Endothelial cell of umbilical vein (primary cell): ENCODE measurements at regions not wholly inside any gene's neighbourhood (a gene's known extent, or its start where the extent isn't known, plus 50 kb on each side); places are given as distances from the start of the nearest gene placed in this dataset.

Source experiments
- CTCF ChIP-seq, 2 donors: IDR thresholded peaks; 1 replicate in 1 of 2; 2 replicates in 1 of 2; pipeline ENCODE4 v1.5.1; 2011; ENCODE audit warnings: low read length in 2 of 2, mild to moderate bottlenecking in 2 of 2, moderate library complexity in 2 of 2, control low read depth in 1 of 2, inconsistent platforms in 1 of 2, low read depth in 1 of 2; ENCODE audit not compliant: insufficient read depth in 1 of 2; ENCODE audit errors: extremely low read depth in 1 of 2
- TF ChIP-seq, protein P1 (sequence below): IDR thresholded peaks from 2 replicates; pipeline ENCODE4 v1.6.1; 2011; ENCODE audit not compliant: insufficient read depth, insufficient read length

- TF ChIP-seq CTCF (IDR thresholded peaks at IDR 0.05; ENCODE audit: extremely low read depth in 1 of 2, insufficient read depth in 1 of 2, low read depth in 1 of 2, low read length in 2 of 2) = no peak
- TF ChIP-seq, protein P1, sequence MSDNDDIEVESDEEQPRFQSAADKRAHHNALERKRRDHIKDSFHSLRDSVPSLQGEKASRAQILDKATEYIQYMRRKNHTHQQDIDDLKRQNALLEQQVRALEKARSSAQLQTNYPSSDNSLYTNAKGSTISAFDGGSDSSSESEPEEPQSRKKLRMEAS = no peak
These were observed 214.3 kb downstream of the SQOR start for GRCh38 chr15:45849136-45849535.
